ENCODE measurements at regions not wholly inside any gene's neighbourhood (a gene's known extent, or its start where the extent isn't known, plus 50 kb on each side); places are given as distances from the start of the nearest gene placed in this dataset.

GRCh38 chr5:118354797-118355196 is 633.5 kb downstream of the DTWD2 start (continued):
- TF ChIP-seq ETV6 (conservative IDR thresholded peaks at IDR 0.05 in 1 of 2, IDR thresholded peaks at IDR 0.05 in 1 of 2; ENCODE audit: borderline replicate concordance in 1 of 2, low read depth in 1 of 2): no peak
- TF ChIP-seq E2F4 (IDR thresholded peaks at IDR 0.05; ENCODE audit: low read depth, low read length): no peak
- no peak for TF ChIP-seq NFYA (IDR thresholded peaks at IDR 0.05; ENCODE audit: borderline replicate concordance, low read depth, low read length)
- no peak for TF ChIP-seq JUNB (IDR thresholded peaks at IDR 0.05)
- TF ChIP-seq REST (IDR thresholded peaks at IDR 0.05; ENCODE audit: low read depth, low read length): no peak
- no peak for TF ChIP-seq NBN (IDR thresholded peaks at IDR 0.05)
- TF ChIP-seq NFXL1 (IDR thresholded peaks at IDR 0.05; ENCODE audit: borderline replicate concordance): no peak
- TF ChIP-seq ESRRA (IDR thresholded peaks at IDR 0.05; ENCODE audit: low read length): no peak
- TF ChIP-seq FOXK2 (IDR thresholded peaks at IDR 0.05): no peak

- no peak overlapping the region for H3K4me3 ChIP-seq
- ChIA-PET CTCF (no interaction called here), SMC1A (ENCODE audit: uncharacterized antibody, unreplicated experiment) (no interaction called here), RAD21 (ENCODE audit: unreplicated experiment) (no interaction called here), POLR2A (no interaction called here)
- no TSS peak for BruUV-seq (replicated peaks)
- no peaks in the 10 kb centered on the region for H3K9me3 ChIP-seq (replicated peaks; ENCODE audit: control insufficient read depth, insufficient read depth, low read length)
- H3K4me1 ChIP-seq (ENCODE audit: control insufficient read depth, insufficient read depth, low read length): no peaks in the 10 kb centered on the region
- ATAC-seq: no peak
- DNase-seq (ENCODE audit: low read depth, low spot score): no peak
- intact Hi-C loops (cut with micrococcal nuclease; ENCODE audit: unreplicated experiment): no loop called here
- no peaks in the 10 kb centered on the region for H3K27me3 ChIP-seq (replicated peaks in 1 of 2; ENCODE audit: control insufficient read depth in 2 of 2, insufficient read depth in 2 of 2, low read length in 1 of 2)
- FAIRE-seq: no peak
- H3K9ac ChIP-seq (ENCODE audit: control insufficient read depth, insufficient read depth, low read length): no peak overlapping the region
- no peak for TF ChIP-seq WRNIP1 (IDR thresholded peaks at IDR 0.05; ENCODE audit: borderline replicate concordance, low read depth, low read length)
- TF ChIP-seq SREBF2 (IDR thresholded peaks at IDR 0.05; ENCODE audit: low read length): no peak
- TF ChIP-seq ATF2 (IDR thresholded peaks at IDR 0.05; ENCODE audit: low read length): no peak
- TF ChIP-seq ZSCAN29 (IDR thresholded peaks at IDR 0.05): no peak
- no peak for TF ChIP-seq KLF5 (IDR thresholded peaks at IDR 0.05; ENCODE audit: partially characterized antibody)
- TF ChIP-seq CHD2 (IDR thresholded peaks at IDR 0.05; ENCODE audit: borderline replicate concordance, low read depth, low read length): no peak
- no peak for TF ChIP-seq RELA (IDR thresholded peaks at IDR 0.05; ENCODE audit: borderline replicate concordance, partially characterized antibody)
- TF ChIP-seq MYB (IDR thresholded peaks at IDR 0.05; ENCODE audit: borderline replicate concordance, low read depth, low read length): no peak
- no peak for TF ChIP-seq TCF7 (IDR thresholded peaks at IDR 0.05; ENCODE audit: borderline replicate concordance)
- no peak for TF ChIP-seq ZNF217 (IDR thresholded peaks at IDR 0.05)
- TF ChIP-seq MTA2 (IDR thresholded peaks at IDR 0.05; ENCODE audit: low read depth): no peak
- TF ChIP-seq NFIC (IDR thresholded peaks at IDR 0.05; ENCODE audit: low read depth, low read length): no peak
- TF ChIP-seq ZZZ3 (IDR thresholded peaks at IDR 0.05; ENCODE audit: control insufficient read depth, insufficient read length, low read depth): no peak
- TF ChIP-seq ZNF274 (IDR thresholded peaks at IDR 0.05; ENCODE audit: insufficient read depth, insufficient read length): no peak
- H3K36me3 ChIP-seq (ENCODE audit: control insufficient read depth in 2 of 2, insufficient read depth in 2 of 2, low read length in 1 of 2): no peaks in the 10 kb centered on the region
- no peaks in the 10 kb centered on the region for H4K20me1 ChIP-seq (ENCODE audit: control insufficient read depth, insufficient read depth)
- no peak overlapping the region for H2AFZ ChIP-seq (ENCODE audit: control insufficient read depth, low read depth, low read length)
- H3K79me2 ChIP-seq (ENCODE audit: control insufficient read depth, insufficient read depth, low read length): no peaks in the 10 kb centered on the region
- no peak overlapping the region for H3K27ac ChIP-seq (ENCODE audit: control insufficient read depth, insufficient read depth)
- in situ Hi-C loops (cut with MboI): no loop called here
- H3K4me2 ChIP-seq (ENCODE audit: control insufficient read depth, insufficient read depth): no peak overlapping the region
Measured at GRCh38 chr5:118353970-118354369, 634.4 kb downstream of the DTWD2 start.

All from GM12878 (cell line).